ENCODE measurements at regions not wholly inside any gene's neighbourhood (a gene's known extent, or its start where the extent isn't known, plus 50 kb on each side); places are given as distances from the start of the nearest gene placed in this dataset.

DNA sequence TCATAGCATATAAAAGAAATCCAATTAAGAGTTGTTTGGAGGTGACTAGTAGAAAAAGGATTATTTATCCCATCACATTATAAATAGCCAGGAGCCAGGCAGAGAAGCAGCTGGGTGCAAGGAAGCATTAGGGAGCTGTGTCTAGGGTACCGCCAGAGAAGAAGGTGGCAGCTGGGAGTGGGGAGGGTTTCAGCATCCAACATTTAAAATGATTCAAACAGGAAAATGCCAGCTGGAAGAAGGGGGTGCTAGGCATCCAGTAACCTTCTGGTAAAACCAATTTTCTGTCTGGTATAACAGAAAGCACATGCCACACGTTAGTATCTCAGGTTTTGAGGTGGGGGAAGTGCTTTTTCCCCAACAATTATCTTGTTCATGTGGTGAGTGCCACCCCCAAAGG lies 452.4 kb downstream of the ZEB2 start:
- 100% methylated on average over 1 of the region's 2 CpGs for WGBS (ENCODE audit: insufficient coverage)
- Mint-ChIP-seq H3K27me3 (no peaks in the 10 kb centered on the region), H3K4me1 (no peaks in the 10 kb centered on the region), H3K9me3 (ENCODE audit: insufficient read depth) (no peaks in the 10 kb centered on the region), H3K4me3 (no peak overlapping the region), H3K27ac (no peak overlapping the region)
- ChIA-PET CTCF (no interaction called here), POLR2A (no interaction called here)
- no peaks in the 10 kb centered on the region for H3K79me2 ChIP-seq (ENCODE audit: control insufficient read depth, insufficient read depth, low read length)
- H3K9ac ChIP-seq (ENCODE audit: low read length): no peak overlapping the region
- H3K4me1 ChIP-seq (ENCODE audit: control insufficient read depth in 2 of 2, insufficient read depth in 2 of 2, low read length in 2 of 2): no peaks in the 10 kb centered on the region
- H3K4me2 ChIP-seq (replicated peaks; ENCODE audit: low read depth, low read length, poor library complexity, severe bottlenecking): no peak overlapping the region
- ATAC-seq (ENCODE audit: low read depth): no peak
- H2AFZ ChIP-seq (ENCODE audit: insufficient read depth, low read depth, low read length, poor library complexity, severe bottlenecking): no peak overlapping the region
- H3K36me3 ChIP-seq (replicated peaks in 1 of 2; ENCODE audit: control extremely low read depth in 1 of 2, control insufficient read depth in 1 of 2, extremely low read depth in 1 of 2, insufficient read depth in 2 of 2, low read length in 1 of 2): no peaks in the 10 kb centered on the region
- no peaks in the 10 kb centered on the region for H4K20me1 ChIP-seq (ENCODE audit: control insufficient read depth, insufficient read depth, low read length, poor library complexity, severe bottlenecking)
- H3K4me3 ChIP-seq (ENCODE audit: control extremely low read depth in 1 of 5, extremely low read depth in 1 of 5, insufficient read depth in 1 of 5, low read depth in 2 of 5, low read length in 4 of 5): no peak overlapping the region
- no peak overlapping the region for H3K27ac ChIP-seq (ENCODE audit: low read length in 2 of 2)
- H3K9me3 ChIP-seq (ENCODE audit: control extremely low read depth in 1 of 3, control insufficient read depth in 2 of 3, insufficient read depth in 1 of 3, low read length in 2 of 3): no peaks in the 10 kb centered on the region
- no peak for DNase-seq
- no peak for TF ChIP-seq EZH2 (IDR thresholded peaks at IDR 0.05; ENCODE audit: borderline replicate concordance, insufficient read depth, low read depth, low read length, poor library complexity, severe bottlenecking)
- TF ChIP-seq, protein P1, sequence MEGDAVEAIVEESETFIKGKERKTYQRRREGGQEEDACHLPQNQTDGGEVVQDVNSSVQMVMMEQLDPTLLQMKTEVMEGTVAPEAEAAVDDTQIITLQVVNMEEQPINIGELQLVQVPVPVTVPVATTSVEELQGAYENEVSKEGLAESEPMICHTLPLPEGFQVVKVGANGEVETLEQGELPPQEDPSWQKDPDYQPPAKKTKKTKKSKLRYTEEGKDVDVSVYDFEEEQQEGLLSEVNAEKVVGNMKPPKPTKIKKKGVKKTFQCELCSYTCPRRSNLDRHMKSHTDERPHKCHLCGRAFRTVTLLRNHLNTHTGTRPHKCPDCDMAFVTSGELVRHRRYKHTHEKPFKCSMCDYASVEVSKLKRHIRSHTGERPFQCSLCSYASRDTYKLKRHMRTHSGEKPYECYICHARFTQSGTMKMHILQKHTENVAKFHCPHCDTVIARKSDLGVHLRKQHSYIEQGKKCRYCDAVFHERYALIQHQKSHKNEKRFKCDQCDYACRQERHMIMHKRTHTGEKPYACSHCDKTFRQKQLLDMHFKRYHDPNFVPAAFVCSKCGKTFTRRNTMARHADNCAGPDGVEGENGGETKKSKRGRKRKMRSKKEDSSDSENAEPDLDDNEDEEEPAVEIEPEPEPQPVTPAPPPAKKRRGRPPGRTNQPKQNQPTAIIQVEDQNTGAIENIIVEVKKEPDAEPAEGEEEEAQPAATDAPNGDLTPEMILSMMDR (IDR thresholded peaks at IDR 0.05): no peak
- intact Hi-C loops (cut with micrococcal nuclease): no loop called here
- no peaks in the 10 kb centered on the region for H3K27me3 ChIP-seq (replicated peaks in 1 of 4; ENCODE audit: control extremely low read depth in 1 of 4, control insufficient read depth in 3 of 4, insufficient read depth in 4 of 4, low read length in 3 of 4)

- ChIA-PET POLR2A (no interaction called here), CTCF (no interaction called here)
- Histone ChIP-seq H2AFZ (ENCODE audit: insufficient read depth, low read depth, low read length, poor library complexity, severe bottlenecking) (no peak overlapping the region), H3K27ac (ENCODE audit: low read length in 2 of 2) (no peak overlapping the region), H4K20me1 (ENCODE audit: control insufficient read depth, insufficient read depth, low read length, poor library complexity, severe bottlenecking) (no peaks in the 10 kb centered on the region), H3K79me2 (ENCODE audit: control insufficient read depth, insufficient read depth, low read length) (no peaks in the 10 kb centered on the region), H3K4me3 (ENCODE audit: control extremely low read depth in 1 of 5, extremely low read depth in 1 of 5, insufficient read depth in 1 of 5, low read depth in 2 of 5, low read length in 4 of 5) (no peak overlapping the region), H3K36me3 (replicated peaks in 1 of 2; ENCODE audit: control extremely low read depth in 1 of 2, control insufficient read depth in 1 of 2, extremely low read depth in 1 of 2, insufficient read depth in 2 of 2, low read length in 1 of 2) (no peaks in the 10 kb centered on the region), H3K4me2 (replicated peaks; ENCODE audit: low read depth, low read length, poor library complexity, severe bottlenecking) (no peak overlapping the region), H3K9ac (ENCODE audit: low read length) (no peak overlapping the region), H3K27me3 (replicated peaks in 1 of 4; ENCODE audit: control extremely low read depth in 1 of 4, control insufficient read depth in 3 of 4, insufficient read depth in 4 of 4, low read length in 3 of 4) (no peaks in the 10 kb centered on the region), H3K4me1 (ENCODE audit: control insufficient read depth in 2 of 2, insufficient read depth in 2 of 2, low read length in 2 of 2) (no peaks in the 10 kb centered on the region), H3K9me3 (ENCODE audit: control extremely low read depth in 1 of 3, control insufficient read depth in 2 of 3, insufficient read depth in 1 of 3, low read length in 2 of 3) (no peaks in the 10 kb centered on the region)
- Mint-ChIP-seq H3K4me1 (no peaks in the 10 kb centered on the region), H3K27me3 (no peaks in the 10 kb centered on the region), H3K9me3 (ENCODE audit: insufficient read depth) (no peaks in the 10 kb centered on the region), H3K27ac (no peak overlapping the region), H3K4me3 (no peak overlapping the region)
- DNase-seq: no peak
- intact Hi-C loops (cut with micrococcal nuclease): no loop called here
- TF ChIP-seq, protein P1 (IDR thresholded peaks at IDR 0.05): no peak
- no peak for TF ChIP-seq EZH2 (IDR thresholded peaks at IDR 0.05; ENCODE audit: borderline replicate concordance, insufficient read depth, low read depth, low read length, poor library complexity, severe bottlenecking)
- no peak for ATAC-seq (ENCODE audit: low read depth)
- no CpG with 5 or more reads among the region's 1 CpG for WGBS (ENCODE audit: insufficient coverage)
These were observed 456.3 kb downstream of the ZEB2 start for GRCh38 chr2:144063602-144064001.
